OCI-LY3 (cell line): ENCODE measurements at regions not wholly inside any gene's neighbourhood (a gene's known extent, or its start where the extent isn't known, plus 50 kb on each side); places are given as distances from the start of the nearest gene placed in this dataset.
"Not testable (repeated sequence)": the region's sequence is repeated elsewhere in the genome, so short reads cannot be mapped to it uniquely, and the experiment has no call there.

Experiments used
- CTCF ChIP-seq: fragments of 200-600, 300-600 bp; sonication (generic); IDR thresholded peaks from 2 replicates; pipeline ENCODE4 v1.5.1; 2014; ENCODE audit warnings: antibody characterized with exemption, low read length, low read depth
- EZH2phosphoT487 ChIP-seq: fragments of 200-600 bp; shearing (Covaris generic); IDR thresholded peaks from 2 replicates; pipeline ENCODE4 v1.6.1; 2018; ENCODE audit warnings: antibody characterized with exemption, mixed run types, low read depth

DNA sequence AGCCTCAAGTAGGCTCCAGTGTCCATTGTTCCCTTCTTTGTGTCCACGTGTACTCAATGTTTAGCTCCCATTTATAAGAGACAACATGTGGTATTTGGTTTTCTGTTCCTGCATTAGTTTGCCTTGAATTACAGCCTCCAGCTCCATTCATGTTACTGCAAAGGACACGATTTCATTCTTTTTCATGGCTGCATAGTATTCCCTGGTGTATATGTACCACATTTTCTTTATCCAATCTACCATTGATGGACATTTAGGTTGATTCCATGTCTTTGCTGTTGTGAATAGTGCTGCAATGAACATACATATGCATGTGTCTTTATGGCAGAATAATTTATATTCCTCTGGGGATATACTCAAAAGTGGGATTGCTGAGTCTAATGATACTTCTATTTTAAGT lies 75.2 kb upstream of the NID2 start:
- not testable (repeated sequence) for TF ChIP-seq CTCF, EZH2phosphoT487
